HG02623 (cell line): ENCODE measurements at regions not wholly inside any gene's neighbourhood (a gene's known extent, or its start where the extent isn't known, plus 50 kb on each side); places are given as distances from the start of the nearest gene placed in this dataset.

Experiments used
- ATAC-seq: cut with Tn5 transposase; IDR thresholded peaks from one replicate; pipeline ENCODE4 v1.9.1; 2021; ENCODE audit warnings: moderate library complexity; ENCODE audit not compliant: unreplicated experiment

DNA sequence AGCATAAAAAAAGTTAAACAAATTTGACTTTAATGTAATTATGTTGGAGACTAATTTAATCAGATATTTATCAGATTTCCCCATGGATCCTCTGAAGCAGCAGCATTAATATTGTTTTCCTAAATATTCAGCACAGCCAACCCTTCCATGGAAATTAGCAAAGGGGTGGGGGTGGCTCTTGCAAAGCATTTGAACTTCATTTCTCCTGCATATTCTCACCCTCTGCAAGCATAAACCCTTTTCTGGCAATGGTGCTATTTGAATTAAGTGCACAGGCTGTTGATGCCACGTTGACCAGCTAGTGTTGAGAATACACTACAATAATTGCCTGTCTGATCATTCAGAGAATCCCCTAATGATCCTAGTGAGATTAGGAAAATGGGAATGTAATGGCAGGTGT, 488.1 kb upstream of the KLF12 start:
- no peak for ATAC-seq

DNA sequence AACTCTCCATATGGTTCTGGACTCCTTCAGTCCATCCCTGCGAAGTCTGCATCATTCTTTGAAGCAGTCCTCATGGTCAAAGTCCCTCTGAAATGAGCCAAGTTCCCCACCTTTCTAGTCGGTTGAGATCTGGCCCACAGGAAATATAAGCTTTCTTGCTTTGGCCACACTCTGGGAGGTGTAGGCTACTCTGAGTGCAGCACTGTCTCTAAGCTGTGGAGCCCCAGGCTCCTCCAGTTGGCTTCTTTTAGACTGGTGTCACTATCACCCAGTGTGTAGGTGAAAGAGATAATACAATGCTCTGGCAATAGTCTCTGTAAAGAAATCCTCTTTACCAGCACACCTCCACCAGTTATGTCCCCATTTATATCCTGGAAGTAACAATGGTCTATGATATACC, 486.5 kb upstream of the KLF12 start:
- no peak for ATAC-seq

DNA sequence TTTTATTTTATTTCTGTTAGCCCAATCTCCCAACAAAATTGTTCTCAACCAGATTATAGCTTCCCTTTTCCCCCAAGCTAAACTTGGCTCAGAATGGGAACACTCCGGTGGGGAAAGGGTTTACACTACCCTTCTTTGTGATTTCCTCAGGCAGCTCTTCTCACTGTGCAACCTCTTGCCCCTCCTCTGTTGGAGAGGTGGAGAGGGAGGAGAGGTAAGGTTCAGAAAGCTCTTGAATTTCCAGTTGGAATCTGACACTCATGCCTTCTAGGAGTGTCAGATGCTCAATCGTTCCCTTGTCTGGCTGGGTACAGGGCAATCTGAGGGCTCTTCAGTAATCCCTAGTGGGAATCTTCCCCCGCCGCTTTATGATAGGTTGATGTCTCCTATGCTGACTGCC, 486.1 kb upstream of the KLF12 start:
- ATAC-seq: no peak

DNA sequence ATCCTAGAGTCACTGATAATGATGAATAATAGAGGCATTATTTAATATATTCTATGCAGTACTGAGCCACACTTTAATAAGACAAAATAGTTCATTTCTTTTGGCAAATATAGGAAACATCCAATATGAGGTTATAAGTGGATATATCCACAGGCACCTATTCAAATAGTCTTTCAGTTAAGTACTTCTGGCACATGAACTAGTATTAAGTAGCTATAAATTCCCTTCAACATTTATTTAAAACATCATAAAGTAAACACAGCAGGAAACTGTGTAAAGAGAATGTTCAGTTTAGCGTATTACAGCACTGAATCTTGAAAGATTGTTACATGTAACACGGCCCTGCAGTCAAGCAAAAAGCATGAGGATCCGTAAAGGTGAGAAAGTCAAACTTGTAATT, 463.3 kb upstream of the KLF12 start:
- ATAC-seq: no peak

DNA sequence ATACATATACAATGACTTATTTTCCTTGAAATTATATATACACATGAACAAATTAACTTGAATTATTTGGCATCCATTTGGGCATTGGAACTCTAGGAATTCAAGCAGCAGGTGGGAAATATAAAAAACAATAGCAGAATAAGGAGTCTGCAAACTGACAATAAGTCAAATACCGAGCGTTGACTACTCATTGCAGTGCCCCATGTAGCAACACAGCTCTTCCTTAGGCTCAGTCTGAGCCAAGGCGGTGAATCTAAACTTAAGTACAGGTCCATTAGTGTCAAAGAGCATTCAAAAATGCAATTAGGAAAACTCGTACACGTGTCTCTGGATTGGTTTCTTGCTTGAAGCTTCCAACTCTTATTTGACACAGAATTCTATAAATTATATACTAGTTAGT, 462.5 kb upstream of the KLF12 start:
- no peak for ATAC-seq

DNA sequence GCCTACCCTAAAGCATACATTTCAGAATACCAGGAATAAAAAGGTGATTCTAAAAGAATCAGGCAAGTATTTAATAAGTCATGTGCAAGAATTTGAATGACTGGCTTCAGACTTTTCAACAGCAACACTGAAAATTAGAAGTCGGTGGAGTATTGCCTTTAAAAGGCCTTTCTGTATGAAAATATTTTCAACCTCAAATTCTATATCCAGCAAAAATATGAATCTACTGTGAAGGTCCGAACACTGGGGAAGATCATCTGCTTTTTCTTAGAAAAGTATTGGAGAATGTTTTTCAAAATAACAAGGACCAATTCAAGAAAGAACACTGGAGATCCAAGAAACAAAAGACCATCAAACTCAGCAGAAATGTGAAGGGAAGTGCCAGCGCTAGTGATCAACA, 459.5 kb upstream of the KLF12 start:
- no peak for ATAC-seq

DNA sequence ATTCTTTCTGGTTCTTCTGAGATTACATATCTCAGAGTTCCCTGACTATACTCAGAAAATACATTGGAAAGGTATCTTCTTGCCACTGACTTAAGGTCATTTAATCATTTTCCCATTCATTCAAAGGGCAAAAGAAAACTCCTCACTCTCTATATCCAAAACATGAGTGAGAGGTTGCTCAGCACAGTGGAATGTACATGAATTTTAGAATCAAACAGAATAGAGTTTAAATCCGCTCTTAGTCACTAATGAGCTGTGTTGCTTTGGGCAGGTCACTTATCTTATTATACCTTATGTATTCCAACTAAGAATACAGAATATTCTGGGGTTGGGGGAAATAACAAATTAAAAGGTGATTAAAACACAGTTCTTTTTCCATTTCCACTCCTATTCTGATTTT, 452.6 kb upstream of the KLF12 start:
- ATAC-seq: no peak

DNA sequence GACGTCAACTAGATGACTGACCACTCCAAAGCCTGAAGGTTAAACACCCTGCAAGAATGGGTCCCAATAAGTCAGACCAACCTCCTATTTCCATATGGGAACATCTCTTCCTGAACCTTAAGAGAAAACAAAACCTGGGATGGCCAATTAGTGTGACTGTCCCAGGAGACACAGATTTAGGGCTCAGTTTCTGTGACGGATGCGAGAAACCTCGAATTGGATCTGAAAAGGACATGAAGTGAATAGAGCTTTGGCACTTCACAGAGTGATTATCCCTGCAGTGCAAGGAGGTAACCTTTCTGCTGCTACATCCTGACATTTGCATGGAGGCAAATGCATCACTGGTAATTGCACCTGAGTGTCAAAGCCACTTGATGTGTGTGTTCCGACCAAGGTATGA, 442.2 kb upstream of the KLF12 start:
- ATAC-seq: no peak

DNA sequence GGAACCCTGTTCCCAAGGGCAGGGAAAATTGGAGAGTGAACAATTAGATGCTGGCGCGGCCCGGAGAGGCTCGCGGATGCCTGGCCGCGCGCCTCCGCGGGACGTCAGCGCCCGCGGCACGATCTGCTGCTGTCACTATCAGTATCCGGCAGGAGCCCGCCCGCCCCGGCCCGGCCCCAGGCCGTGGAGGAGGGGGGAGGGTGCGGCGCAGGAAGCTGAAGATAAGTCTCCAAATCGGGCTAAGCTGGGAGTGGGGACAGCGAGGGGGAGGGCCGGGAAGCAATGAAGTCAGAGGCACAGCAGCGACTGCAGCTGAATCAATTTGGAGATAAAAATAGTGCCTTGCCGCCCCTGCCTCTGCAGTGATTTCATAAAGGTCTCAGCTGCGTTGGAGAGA, 441.5 kb upstream of the KLF12 start:
- no peak for ATAC-seq

DNA sequence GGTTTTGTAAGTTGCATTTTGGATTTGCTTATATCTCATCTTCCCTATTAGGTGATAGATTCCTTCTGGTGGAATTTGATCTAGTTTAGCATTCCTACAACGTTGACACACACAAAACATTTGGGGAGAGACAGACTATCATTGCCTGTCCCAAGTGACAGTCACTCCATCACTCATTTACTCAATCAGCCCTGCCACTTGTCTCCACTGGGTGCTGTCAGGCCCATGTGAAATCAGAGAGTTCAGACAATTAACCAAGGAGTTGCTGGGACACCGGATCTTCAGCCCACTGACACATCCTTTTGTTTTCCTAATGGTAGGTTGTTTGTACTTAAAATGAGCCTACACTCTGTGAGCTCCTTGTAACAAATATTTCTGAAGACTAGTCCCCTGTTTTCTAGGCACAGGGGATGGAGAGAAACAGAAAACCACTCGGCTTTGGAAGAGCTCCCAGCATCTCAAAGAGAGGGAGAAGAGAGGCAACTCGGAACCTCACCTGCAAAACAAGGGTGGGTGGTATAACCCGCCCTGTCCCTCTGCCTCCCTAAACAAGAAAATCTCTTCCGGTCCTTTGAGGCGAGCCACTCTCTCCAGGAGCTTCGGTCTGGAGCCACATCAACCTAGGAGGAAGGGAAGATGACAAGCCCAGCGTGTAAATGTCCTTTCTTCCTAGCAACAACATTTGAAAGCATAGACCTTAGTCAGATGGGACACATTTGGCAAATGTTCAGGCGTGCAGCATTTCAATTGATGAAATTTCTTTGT, 440.9 kb upstream of the KLF12 start:
- ATAC-seq: no peak

DNA sequence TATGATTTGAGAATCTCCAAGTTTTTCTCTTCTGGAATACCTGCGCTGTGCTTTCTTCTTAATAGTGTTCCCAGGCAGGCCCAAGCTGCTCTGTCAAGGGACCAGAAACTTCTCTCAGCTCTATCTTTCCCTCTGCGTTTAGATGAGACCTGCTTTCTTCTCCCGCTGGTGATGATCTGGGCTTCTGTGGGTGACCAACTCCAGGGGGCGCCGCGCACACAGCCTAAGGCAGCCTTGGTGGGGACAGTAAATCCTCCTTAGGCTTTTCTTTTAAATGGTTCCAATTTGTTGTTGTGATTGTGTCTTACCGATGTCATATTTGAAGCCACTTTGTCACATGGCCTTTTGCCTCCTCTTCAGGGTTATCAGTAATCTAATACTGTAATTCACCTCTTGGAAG, 439.4 kb upstream of the KLF12 start:
- no peak for ATAC-seq

DNA sequence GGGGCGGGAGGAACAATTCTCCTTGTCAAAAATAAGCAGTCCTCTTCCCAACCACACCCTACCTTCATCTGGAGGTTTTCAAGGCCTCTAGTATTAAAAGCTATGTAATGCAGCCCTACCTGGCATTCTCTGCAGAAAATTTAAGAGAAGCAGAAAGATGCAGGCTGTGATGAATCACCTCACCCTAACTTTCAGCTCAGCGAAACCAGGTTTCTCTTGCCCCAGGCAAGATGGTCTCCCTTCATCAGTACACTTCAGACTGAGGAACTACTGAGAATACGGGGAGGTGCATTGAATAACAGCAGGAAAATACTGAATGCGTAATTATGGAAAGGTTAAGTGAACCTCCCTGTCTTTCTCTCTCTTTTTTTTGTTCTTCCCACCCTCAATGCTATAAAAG, 437.6 kb upstream of the KLF12 start:
- ATAC-seq: no peak

DNA sequence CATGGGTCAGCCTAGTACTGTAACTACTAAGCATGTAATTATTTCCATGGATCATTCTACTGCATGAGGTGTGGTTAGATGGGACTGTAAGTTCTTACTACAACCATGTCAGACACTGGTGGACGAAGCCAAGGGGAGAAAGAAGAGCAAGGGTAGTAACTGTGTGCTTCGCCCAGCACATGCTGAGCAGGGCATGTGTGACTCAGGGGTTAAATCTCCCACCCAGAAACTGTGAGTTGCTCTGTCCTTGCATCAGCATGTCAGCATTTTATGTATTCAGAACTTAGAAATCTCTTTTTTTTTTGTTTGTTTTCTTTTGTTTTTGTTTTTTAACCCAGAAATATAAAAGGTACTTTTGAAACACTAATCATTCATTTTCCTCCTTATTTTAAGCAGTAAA, 436.6 kb upstream of the KLF12 start:
- ATAC-seq: no peak

DNA sequence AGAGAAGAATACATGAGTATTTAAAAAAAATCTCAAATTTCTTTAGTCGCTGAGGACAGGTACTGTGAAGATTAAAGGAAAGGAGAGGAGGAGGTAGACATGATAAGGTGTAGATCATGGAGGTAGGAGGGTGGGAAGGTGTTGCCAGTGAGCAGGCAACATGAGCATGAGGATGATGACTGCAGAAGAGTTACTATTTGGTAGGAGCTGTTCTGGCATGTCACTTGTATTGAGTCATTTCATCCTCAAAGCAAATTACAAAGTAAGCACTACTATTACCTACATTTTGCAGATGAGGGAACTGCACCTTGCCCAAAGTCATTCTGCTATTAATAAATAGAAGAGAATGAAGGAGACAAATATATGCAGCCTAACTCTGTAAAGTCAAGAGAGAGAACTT, 435.8 kb upstream of the KLF12 start:
- no peak for ATAC-seq

DNA sequence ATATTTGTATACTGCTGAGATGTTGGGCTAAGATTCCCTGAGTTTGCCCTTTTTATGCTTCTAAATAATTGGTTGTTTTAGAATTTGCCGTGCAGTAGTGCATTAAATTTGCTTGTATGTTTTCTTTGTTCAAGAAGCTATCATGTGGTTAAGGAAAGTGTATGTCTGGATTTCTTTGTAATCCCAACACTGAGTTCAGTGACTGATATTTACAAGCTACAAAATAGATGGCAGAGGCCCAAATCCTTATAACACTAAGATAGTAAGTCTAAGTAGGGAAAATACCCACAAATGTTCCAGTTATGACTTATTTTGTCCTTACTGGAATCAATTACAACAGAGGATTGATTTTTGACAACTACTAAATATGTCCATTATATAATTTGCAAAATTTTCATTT, 435.0 kb upstream of the KLF12 start:
- ATAC-seq: no peak

DNA sequence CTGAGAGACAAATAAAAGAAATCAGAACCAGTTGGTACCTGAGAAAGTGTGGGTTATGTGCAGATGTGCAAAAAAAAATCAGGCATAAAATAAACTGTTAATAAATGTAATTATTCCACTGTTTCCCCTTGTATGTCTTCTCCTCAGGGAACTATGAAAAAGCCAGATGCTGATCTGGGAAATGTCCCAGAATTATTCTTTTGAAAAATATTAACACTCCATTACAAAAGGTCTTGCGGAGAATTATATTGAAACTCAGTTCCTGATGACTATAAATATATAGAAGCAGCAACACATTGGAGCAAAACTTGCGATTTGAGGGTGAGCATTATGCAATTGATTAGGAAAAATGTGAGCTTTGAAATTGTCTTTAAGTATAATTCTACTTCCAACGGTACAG, 433.3 kb upstream of the KLF12 start:
- no peak for ATAC-seq

DNA sequence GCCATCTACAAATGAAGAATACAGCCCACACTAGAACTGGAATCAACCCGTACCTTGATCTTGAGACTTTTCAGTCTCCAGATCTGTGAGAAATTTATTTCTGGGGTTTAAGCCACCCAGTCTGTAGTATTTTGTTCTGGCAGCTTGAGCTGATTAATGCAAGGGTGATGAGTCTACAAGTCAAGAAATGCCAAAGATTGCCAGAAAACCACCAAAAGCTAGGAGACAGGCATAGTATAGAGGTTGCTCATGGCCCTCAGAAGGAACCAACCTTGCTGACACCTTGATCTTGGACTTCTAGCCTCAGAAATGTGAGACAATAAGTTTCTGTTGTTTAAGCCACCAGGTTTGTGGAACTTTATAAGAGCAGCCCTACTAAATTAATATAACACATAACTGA, 428.2 kb upstream of the KLF12 start:
- ATAC-seq: no peak

DNA sequence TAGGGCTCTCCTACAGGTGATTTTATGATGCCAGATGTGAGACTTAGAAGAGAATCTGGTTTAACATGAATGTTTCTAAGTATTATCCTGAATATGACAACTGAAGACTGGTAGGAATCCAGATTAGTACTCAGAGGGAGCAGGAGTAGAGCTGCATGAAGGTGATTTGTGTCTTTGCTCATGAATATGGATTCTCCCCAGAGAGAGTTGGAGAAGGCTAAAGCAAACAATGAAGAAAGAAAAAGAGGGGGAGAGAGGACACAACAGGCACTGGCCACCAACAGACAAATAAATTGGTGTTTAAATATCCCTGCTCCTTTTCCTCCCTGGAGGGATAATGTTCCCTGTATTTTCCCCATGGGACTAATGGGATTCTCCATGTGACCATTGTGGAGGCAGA, 427.0 kb upstream of the KLF12 start:
- no peak for ATAC-seq

DNA sequence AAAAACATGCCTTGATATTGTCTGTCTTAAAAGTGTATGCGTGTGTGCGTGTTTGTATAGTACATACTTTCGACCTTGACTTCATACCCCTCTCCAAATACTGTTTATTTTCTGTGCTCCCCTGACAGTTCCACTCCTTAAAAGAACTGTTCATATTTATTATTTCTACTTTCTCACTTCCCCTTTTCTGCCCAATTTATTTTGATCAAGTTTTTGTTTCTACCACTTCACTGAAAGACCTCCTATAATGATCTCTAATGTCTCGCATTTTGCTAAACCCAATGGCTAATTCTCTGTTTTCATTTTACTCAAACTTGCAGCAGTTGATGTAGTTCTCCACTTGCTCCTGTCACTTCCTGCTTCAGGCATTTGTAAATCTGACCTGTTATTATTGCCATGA, 426.1 kb upstream of the KLF12 start:
- no peak for ATAC-seq

DNA sequence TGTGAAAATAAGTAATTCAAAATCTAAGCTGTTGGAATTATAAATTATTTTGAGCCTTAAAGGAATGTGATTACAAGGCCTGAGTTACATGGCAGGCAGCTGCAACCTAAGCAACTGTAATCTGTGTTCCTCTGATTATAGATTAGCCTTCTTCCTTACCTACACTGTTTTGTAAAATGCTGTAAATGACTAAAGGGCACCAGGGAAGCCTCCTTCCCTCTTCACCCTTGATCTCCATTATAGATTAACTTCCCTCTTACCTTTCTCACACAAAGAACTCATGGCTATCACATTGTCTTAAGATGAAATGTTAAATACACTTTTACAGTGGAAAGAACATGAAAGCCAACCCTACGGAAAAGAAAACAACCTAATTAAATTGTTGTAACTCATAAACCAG, 423.7 kb upstream of the KLF12 start:
- ATAC-seq: no peak

DNA sequence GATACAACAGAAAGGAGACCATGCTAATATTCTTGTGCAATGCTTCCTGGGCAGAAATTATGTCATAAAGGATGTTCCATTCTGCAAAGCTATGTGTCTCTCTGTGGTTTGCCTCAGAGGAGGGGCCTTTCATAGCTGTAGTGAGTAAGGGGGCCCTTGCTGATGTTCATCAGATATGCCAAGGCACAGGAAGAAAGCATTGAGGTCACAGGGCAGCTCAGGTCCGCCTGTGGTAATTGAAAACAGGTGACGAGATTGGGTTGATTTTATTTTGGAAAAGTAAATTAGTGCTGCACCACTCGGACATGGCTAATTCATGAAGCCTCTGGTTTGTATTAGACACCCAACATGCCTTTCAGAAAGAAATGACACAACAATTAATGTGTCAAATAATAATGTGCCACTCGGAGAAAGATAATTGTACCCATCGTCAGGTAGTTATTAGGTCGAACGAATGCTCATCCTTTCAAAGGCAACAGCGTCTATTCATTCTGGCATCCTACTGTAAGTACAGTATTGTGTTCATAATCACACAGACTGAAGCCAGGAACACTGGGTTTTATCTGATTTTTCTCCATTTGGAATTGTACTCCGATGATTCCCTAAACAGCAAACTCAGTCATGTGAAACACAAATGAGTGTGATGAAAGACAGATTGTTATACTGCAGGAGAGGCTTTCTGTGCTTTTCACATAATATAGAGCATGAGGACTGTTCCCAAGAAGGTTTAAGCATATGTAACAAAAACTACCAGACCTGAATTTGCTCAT, 421.6 kb upstream of the KLF12 start:
- no peak for ATAC-seq

DNA sequence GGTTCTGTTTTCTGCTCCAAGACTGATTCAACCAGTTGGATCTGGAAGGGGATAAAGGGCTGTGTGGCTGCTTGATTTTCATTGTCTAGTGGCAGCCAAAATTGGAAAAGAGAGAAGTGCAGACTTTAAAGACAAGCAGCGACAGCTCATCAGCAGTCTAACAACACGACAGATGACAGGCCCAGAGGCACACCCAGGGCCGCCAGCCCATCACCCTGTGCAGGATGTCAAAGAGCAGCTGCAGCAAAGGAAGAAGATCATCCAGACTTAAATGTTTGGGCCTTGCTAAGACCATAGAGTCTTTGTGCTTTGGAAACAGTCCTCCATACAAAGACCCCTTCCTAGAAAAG, 421.0 kb upstream of the KLF12 start:
- no peak for ATAC-seq
